ENCODE measurements at regions not wholly inside any gene's neighbourhood (a gene's known extent, or its start where the extent isn't known, plus 50 kb on each side); places are given as distances from the start of the nearest gene placed in this dataset.

GRCh38 chr20:51335329-51335841, 207.1 kb downstream of the NFATC2 start:
- Histone ChIP-seq H3K4me1 (no peaks in the 10 kb centered on the region), H3K27ac (replicated peaks) (no peak overlapping the region), H3K36me3 (no peaks in the 10 kb centered on the region), H3K27me3 (ENCODE audit: low read depth) (no peaks in the 10 kb centered on the region), H3K9me3 (replicated peaks) (no peaks in the 10 kb centered on the region), H3K4me3 (no peak overlapping the region)
- TF ChIP-seq, protein P1, sequence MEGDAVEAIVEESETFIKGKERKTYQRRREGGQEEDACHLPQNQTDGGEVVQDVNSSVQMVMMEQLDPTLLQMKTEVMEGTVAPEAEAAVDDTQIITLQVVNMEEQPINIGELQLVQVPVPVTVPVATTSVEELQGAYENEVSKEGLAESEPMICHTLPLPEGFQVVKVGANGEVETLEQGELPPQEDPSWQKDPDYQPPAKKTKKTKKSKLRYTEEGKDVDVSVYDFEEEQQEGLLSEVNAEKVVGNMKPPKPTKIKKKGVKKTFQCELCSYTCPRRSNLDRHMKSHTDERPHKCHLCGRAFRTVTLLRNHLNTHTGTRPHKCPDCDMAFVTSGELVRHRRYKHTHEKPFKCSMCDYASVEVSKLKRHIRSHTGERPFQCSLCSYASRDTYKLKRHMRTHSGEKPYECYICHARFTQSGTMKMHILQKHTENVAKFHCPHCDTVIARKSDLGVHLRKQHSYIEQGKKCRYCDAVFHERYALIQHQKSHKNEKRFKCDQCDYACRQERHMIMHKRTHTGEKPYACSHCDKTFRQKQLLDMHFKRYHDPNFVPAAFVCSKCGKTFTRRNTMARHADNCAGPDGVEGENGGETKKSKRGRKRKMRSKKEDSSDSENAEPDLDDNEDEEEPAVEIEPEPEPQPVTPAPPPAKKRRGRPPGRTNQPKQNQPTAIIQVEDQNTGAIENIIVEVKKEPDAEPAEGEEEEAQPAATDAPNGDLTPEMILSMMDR (IDR thresholded peaks at IDR 0.05; ENCODE audit: borderline replicate concordance) = no peak
- intact Hi-C loops (cut with micrococcal nuclease) = no loop called here
- no peak for DNase-seq

GRCh38 chr20:51334609-51335008, 207.9 kb downstream of the NFATC2 start:
- Histone ChIP-seq H3K9me3 (replicated peaks) (no peaks in the 10 kb centered on the region), H3K36me3 (no peaks in the 10 kb centered on the region), H3K27me3 (ENCODE audit: low read depth) (peaks cover under 1% of the 10 kb centered on the region), H3K27ac (replicated peaks) (no peak overlapping the region), H3K4me1 (no peaks in the 10 kb centered on the region), H3K4me3 (no peak overlapping the region)
- TF ChIP-seq, protein P1 (IDR thresholded peaks at IDR 0.05; ENCODE audit: borderline replicate concordance) = no peak
- intact Hi-C loops (cut with micrococcal nuclease) = no loop called here
- DNase-seq = no peak

GRCh38 chr20:51333971-51334370, 208.5 kb downstream of the NFATC2 start:
- no peaks in the 10 kb centered on the region for H3K9me3 ChIP-seq (replicated peaks)
- no peak for DNase-seq
- no peaks in the 10 kb centered on the region for H3K4me1 ChIP-seq
- H3K36me3 ChIP-seq = no peaks in the 10 kb centered on the region
- H3K27me3 ChIP-seq (ENCODE audit: low read depth) = peaks cover 4% of the 10 kb centered on the region
- H3K4me3 ChIP-seq = no peak overlapping the region
- intact Hi-C loops (cut with micrococcal nuclease) = no loop called here
- TF ChIP-seq, protein P1 (IDR thresholded peaks at IDR 0.05; ENCODE audit: borderline replicate concordance) = no peak
- H3K27ac ChIP-seq (replicated peaks) = no peak overlapping the region

DNA sequence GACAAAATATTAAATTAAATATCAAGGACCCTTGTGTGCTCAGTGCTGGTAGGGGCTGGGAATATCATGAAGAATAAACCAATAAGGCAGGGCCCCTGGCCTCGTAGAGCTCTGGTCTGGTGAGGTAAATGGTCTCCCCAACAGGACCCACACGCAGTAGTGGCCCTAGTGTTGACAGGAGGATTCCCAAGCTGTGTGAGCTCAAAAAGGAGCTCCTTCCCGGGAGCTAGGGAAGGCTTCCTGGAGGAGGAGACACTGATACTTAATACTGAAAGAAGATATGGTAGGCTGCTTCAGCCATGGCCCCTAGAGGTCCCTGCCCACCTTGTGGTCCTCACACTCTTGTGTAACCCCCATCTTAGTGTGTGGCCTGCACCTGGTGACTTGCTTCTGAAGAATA, 209.1 kb downstream of the NFATC2 start:
- Histone ChIP-seq H3K4me3 (no peak overlapping the region), H3K27me3 (ENCODE audit: low read depth) (peaks cover 9% of the 10 kb centered on the region), H3K36me3 (no peaks in the 10 kb centered on the region), H3K27ac (replicated peaks) (no peak overlapping the region), H3K4me1 (no peaks in the 10 kb centered on the region), H3K9me3 (replicated peaks) (no peaks in the 10 kb centered on the region)
- TF ChIP-seq, protein P1 (IDR thresholded peaks at IDR 0.05; ENCODE audit: borderline replicate concordance) = no peak
- no peak for DNase-seq
- intact Hi-C loops (cut with micrococcal nuclease) = no loop called here

- Histone ChIP-seq H3K27me3 (ENCODE audit: low read depth) (peaks cover 29% of the 10 kb centered on the region), H3K36me3 (no peaks in the 10 kb centered on the region), H3K27ac (replicated peaks) (no peak overlapping the region), H3K4me3 (no peak overlapping the region), H3K4me1 (no peaks in the 10 kb centered on the region), H3K9me3 (replicated peaks) (no peaks in the 10 kb centered on the region)
- no peak for DNase-seq
- TF ChIP-seq, protein P1 (IDR thresholded peaks at IDR 0.05; ENCODE audit: borderline replicate concordance) = no peak
- intact Hi-C loops (cut with micrococcal nuclease) = no loop called here
Observed at GRCh38 chr20:51331481-51331880, 211.0 kb downstream of the NFATC2 start.
